ENCODE measurements at regions not wholly inside any gene's neighbourhood (a gene's known extent, or its start where the extent isn't known, plus 50 kb on each side); places are given as distances from the start of the nearest gene placed in this dataset.

DNA sequence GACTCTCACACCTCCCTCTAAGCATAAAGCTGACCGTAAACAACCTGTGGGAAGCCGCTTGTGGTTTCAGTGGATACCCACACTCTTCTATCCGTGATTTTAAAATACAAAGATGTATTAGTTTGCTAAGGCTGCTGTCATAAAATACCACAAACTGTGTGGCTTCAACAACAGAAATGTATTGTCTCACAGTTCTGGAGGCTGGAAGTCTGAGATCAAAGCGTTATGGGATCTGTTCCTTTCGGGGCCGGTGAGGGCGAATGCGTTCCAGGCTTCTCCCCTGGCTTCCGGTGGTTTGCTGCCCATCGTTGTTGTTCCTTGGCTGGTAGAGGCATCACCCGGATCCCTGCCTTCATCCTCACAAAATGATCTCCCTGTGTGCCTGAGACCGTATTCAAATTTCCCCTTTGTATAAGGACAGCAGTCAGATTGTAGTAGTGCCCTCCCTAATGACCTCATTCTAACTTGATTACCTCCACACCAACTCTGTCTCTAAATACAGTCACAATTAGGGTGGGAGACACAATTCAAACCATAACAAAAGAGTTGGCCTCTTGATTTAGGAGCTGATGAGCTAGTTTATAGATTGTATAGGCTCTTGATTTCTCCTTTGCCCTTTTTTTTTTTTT lies 210.6 kb upstream of the SOX4 start:
- H3K4me1 ChIP-seq (ENCODE audit: low read depth, poor library complexity, severe bottlenecking), result no peaks in the 10 kb centered on the region
- no peak overlapping the region for H3K4me2 ChIP-seq
- no peak overlapping the region for H2AFZ ChIP-seq (ENCODE audit: low read depth)
- no peak for TF ChIP-seq CTCF (conservative IDR thresholded peaks at IDR 0.05; ENCODE audit: low read depth, low read length)
- no peaks in the 10 kb centered on the region for H3K36me3 ChIP-seq (ENCODE audit: insufficient read depth)
- H3K27me3 ChIP-seq (ENCODE audit: insufficient read depth, low read depth), result no peaks in the 10 kb centered on the region
- no peak overlapping the region for H3K9ac ChIP-seq
- H3K4me3 ChIP-seq (IDR thresholded peaks at IDR 0.05; ENCODE audit: insufficient read depth, low read depth, low read length), result no peak overlapping the region
- H3K79me2 ChIP-seq (ENCODE audit: insufficient read depth, low read depth), result no peaks in the 10 kb centered on the region
- no peak overlapping the region for H3K27ac ChIP-seq
- H4K20me1 ChIP-seq (ENCODE audit: insufficient read depth), result no peaks in the 10 kb centered on the region

GRCh38 chr6:21383450-21384085 lies 210.0 kb upstream of the SOX4 start:
- TF ChIP-seq CTCF (conservative IDR thresholded peaks at IDR 0.05; ENCODE audit: low read depth, low read length), result no peak
- no peak overlapping the region for H3K4me2 ChIP-seq
- H3K79me2 ChIP-seq (ENCODE audit: insufficient read depth, low read depth), result no peaks in the 10 kb centered on the region
- no peak overlapping the region for H3K9ac ChIP-seq
- no peaks in the 10 kb centered on the region for H3K4me1 ChIP-seq (ENCODE audit: low read depth, poor library complexity, severe bottlenecking)
- H3K4me3 ChIP-seq (IDR thresholded peaks at IDR 0.05; ENCODE audit: insufficient read depth, low read depth, low read length), result no peak overlapping the region
- no peak overlapping the region for H2AFZ ChIP-seq (ENCODE audit: low read depth)
- no peaks in the 10 kb centered on the region for H3K36me3 ChIP-seq (ENCODE audit: insufficient read depth)
- no peaks in the 10 kb centered on the region for H4K20me1 ChIP-seq (ENCODE audit: insufficient read depth)
- H3K27me3 ChIP-seq (ENCODE audit: insufficient read depth, low read depth), result no peaks in the 10 kb centered on the region
- no peak overlapping the region for H3K27ac ChIP-seq

GRCh38 chr6:21384216-21384615 lies 209.3 kb upstream of the SOX4 start:
- Histone ChIP-seq H4K20me1 (ENCODE audit: insufficient read depth) (no peaks in the 10 kb centered on the region), H3K4me1 (ENCODE audit: low read depth, poor library complexity, severe bottlenecking) (no peaks in the 10 kb centered on the region), H3K27me3 (ENCODE audit: insufficient read depth, low read depth) (no peaks in the 10 kb centered on the region), H3K9ac (no peak overlapping the region), H3K36me3 (ENCODE audit: insufficient read depth) (no peaks in the 10 kb centered on the region), H3K79me2 (ENCODE audit: insufficient read depth, low read depth) (no peaks in the 10 kb centered on the region), H3K4me2 (no peak overlapping the region), H3K4me3 (IDR thresholded peaks at IDR 0.05; ENCODE audit: insufficient read depth, low read depth, low read length) (no peak overlapping the region), H2AFZ (ENCODE audit: low read depth) (no peak overlapping the region), H3K27ac (no peak overlapping the region)
- TF ChIP-seq CTCF (conservative IDR thresholded peaks at IDR 0.05; ENCODE audit: low read depth, low read length), result no peak

- no peak overlapping the region for H3K4me2 ChIP-seq
- no peaks in the 10 kb centered on the region for H3K27me3 ChIP-seq (ENCODE audit: insufficient read depth, low read depth)
- no peaks in the 10 kb centered on the region for H4K20me1 ChIP-seq (ENCODE audit: insufficient read depth)
- H3K9ac ChIP-seq, result no peak overlapping the region
- H3K79me2 ChIP-seq (ENCODE audit: insufficient read depth, low read depth), result no peaks in the 10 kb centered on the region
- no peak overlapping the region for H3K4me3 ChIP-seq (IDR thresholded peaks at IDR 0.05; ENCODE audit: insufficient read depth, low read depth, low read length)
- no peaks in the 10 kb centered on the region for H3K4me1 ChIP-seq (ENCODE audit: low read depth, poor library complexity, severe bottlenecking)
- no peak overlapping the region for H3K27ac ChIP-seq
- TF ChIP-seq CTCF (conservative IDR thresholded peaks at IDR 0.05; ENCODE audit: low read depth, low read length), result no peak
- no peaks in the 10 kb centered on the region for H3K36me3 ChIP-seq (ENCODE audit: insufficient read depth)
- H2AFZ ChIP-seq (ENCODE audit: low read depth), result no peak overlapping the region
These were observed 206.8 kb upstream of the SOX4 start for GRCh38 chr6:21386744-21387143.

Measured in KMS-11 (cell line).